Naive thymus-derived CD4-positive, alpha-beta T cell (primary cell): ENCODE measurements at regions not wholly inside any gene's neighbourhood (a gene's known extent, or its start where the extent isn't known, plus 50 kb on each side); places are given as distances from the start of the nearest gene placed in this dataset.
"Not testable (repeated sequence)": the region's sequence is repeated elsewhere in the genome, so short reads cannot be mapped to it uniquely, and the experiment has no call there.

Source experiments
- ATAC-seq: fragments of 150-1000 bp; cut with Tn5 transposase; 2 replicates; pipeline ENCODE4 v1.10.0; 2021; ENCODE audit warnings: mild to moderate bottlenecking, moderate library complexity
- CTCF ChIA-PET: fragments of 350-600 bp; sonication (Branson Sonifier 250); formaldehyde crosslinking; loops from one replicate; lab custom pipeline; 2021; ENCODE audit warnings: antibody characterized with exemption; lab: Charles Lee
- POLR2A ChIA-PET: fragments of 350-600 bp; sonication (Branson Sonifier 250); formaldehyde crosslinking; loops from one replicate; lab custom pipeline; 2021; ENCODE audit warnings: antibody characterized with exemption, inconsistent platforms; lab: Charles Lee
- DNase-seq, 9 donors: peaks; one replicate each; pipeline versions ENCODE4 v3.0.0 to v3.0.0-alpha.2; 2020 to 2022; ENCODE audit warnings: mixed read lengths in 1 of 9
- H3K27ac ChIP-seq: one replicate; pipeline ENCODE4 v1.7.0; 2013; ENCODE audit warnings: mild to moderate bottlenecking, low read depth, low read length, moderate library complexity
- H3K27me3 ChIP-seq, 2 donors: one replicate each; pipeline ENCODE4 v1.7.0; 2013; ENCODE audit warnings: low read length in 2 of 2, mild to moderate bottlenecking in 2 of 2, moderate library complexity in 2 of 2; ENCODE audit not compliant: control insufficient read depth in 2 of 2, insufficient read depth in 2 of 2
- H3K36me3 ChIP-seq, 3 experiments: 1 replicate in 2 of 3; 2 replicates in 1 of 3; pipeline ENCODE4 v1.7.0; 2013; ENCODE audit warnings: low read length in 3 of 3, mild to moderate bottlenecking in 3 of 3, moderate library complexity in 1 of 3; ENCODE audit not compliant: insufficient read depth in 3 of 3, control insufficient read depth in 2 of 3
- H3K4me1 ChIP-seq, 2 donors: one replicate each; pipeline ENCODE4 v1.7.0; 2013; ENCODE audit warnings: low read length in 2 of 2, mild to moderate bottlenecking in 2 of 2, moderate library complexity in 1 of 2; ENCODE audit not compliant: control insufficient read depth in 2 of 2, insufficient read depth in 2 of 2
- H3K4me3 ChIP-seq: 2 replicates; pipeline ENCODE4 v1.7.0; 2013; ENCODE audit warnings: mild to moderate bottlenecking, low read length
- H3K9me3 ChIP-seq, 3 experiments: 1 replicate in 2 of 3; 2 replicates in 1 of 3; pipeline ENCODE4 v1.7.0; 2013; ENCODE audit warnings: low read length in 3 of 3; ENCODE audit not compliant: control insufficient read depth in 2 of 3
- H3K27ac Mint-ChIP-seq, 9 donors: one replicate each; pipeline ENCODE4 v1.8.0; 2020 to 2022; ENCODE audit warnings: mixed read lengths in 9 of 9, mild to moderate bottlenecking in 8 of 9, moderate library complexity in 5 of 9, inconsistent platforms in 2 of 9
- H3K27me3 Mint-ChIP-seq, 5 donors: one replicate each; pipeline ENCODE4 v1.8.0; 2021 to 2022; ENCODE audit warnings: mixed read lengths in 5 of 5, mild to moderate bottlenecking in 1 of 5
- H3K36me3 Mint-ChIP-seq, 5 donors: one replicate each; pipeline ENCODE4 v1.8.0; 2020 to 2022; ENCODE audit warnings: mixed read lengths in 5 of 5, mild to moderate bottlenecking in 3 of 5, inconsistent platforms in 1 of 5
- H3K4me1 Mint-ChIP-seq, 7 donors: one replicate each; pipeline ENCODE4 v1.8.0; 2020 to 2022; ENCODE audit warnings: mixed read lengths in 7 of 7, mild to moderate bottlenecking in 3 of 7, inconsistent platforms in 1 of 7
- H3K4me3 Mint-ChIP-seq, 10 donors: one replicate each; pipeline ENCODE4 v1.8.0; 2020 to 2022; ENCODE audit warnings: mild to moderate bottlenecking in 10 of 10, mixed read lengths in 10 of 10, moderate library complexity in 6 of 10, inconsistent platforms in 2 of 10
- H3K9me3 Mint-ChIP-seq, 11 donors: one replicate each; pipeline ENCODE4 v1.8.0; 2020 to 2022; ENCODE audit warnings: mixed read lengths in 11 of 11, mild to moderate bottlenecking in 4 of 11, inconsistent platforms in 1 of 11, moderate library complexity in 1 of 11
- intact Hi-C, 2 donors: fragments of 100-400 bp; cut with micrococcal nuclease; formaldehyde crosslinking; loops; one replicate each; pipeline ENCODE4 v1.15.1; 2023

DNA sequence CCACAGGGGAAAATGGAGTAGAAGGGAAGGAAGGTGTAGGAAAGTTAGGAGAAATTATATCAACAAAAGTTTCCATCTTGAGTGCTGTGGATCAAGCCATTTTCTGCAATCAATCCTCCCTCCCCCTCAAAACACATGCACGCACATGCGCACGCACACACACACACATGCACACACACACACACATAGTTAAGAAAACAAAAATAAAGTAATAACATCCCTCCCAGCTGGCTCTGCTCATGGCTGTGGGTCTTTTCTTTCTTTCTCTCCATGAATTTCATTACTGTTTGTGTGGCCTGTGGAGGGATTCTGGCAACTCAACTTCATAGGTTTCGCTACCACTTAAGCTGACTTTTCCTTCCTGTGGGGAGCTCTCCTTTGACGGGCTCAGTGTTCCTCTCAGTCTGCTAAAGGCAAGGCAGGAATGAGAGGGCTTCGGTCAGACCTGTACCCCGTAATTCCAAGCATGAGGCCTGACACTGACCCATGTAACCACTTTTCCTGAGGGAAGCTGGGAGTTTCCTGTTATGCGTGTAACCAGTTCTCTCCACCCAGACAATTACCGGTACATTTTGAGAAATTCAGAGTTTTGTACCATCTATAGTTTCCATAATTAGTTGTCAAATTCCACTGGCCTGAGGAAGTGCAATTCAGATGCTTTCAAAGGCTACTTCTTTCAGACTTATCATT, 79.8 kb downstream of the ZNF92 start:
- Mint-ChIP-seq H3K27me3 (peaks cover 14 to 41% (median 22%) of the 10 kb centered on the region in 5 donors), H3K27ac (no peak overlapping the region), H3K9me3 (no peaks in the 10 kb centered on the region), H3K4me1 (peaks cover 0 to 6% (median 0%) of the 10 kb centered on the region in 7 donors), H3K36me3 (no peaks in the 10 kb centered on the region), H3K4me3 (no peak overlapping the region)
- Histone ChIP-seq H3K27ac (no peak overlapping the region), H3K4me3 (no peak overlapping the region), H3K36me3 (no peaks in the 10 kb centered on the region), H3K27me3 (peaks cover 0 to 4% of the 10 kb centered on the region in 2 donors), H3K9me3 (no peaks in the 10 kb centered on the region), H3K4me1 (peaks cover 0 to 5% of the 10 kb centered on the region in 2 donors)
- intact Hi-C loops = no loop called here
- no peak for ATAC-seq
- CTCF ChIA-PET = interaction anchor here (0.6 kb wide), 1 partner anchor 10 kb away, joined by 8 read pairs; no protein-coding TSS in a partner anchor
- no peak for DNase-seq
- POLR2A ChIA-PET = no interaction called here

DNA sequence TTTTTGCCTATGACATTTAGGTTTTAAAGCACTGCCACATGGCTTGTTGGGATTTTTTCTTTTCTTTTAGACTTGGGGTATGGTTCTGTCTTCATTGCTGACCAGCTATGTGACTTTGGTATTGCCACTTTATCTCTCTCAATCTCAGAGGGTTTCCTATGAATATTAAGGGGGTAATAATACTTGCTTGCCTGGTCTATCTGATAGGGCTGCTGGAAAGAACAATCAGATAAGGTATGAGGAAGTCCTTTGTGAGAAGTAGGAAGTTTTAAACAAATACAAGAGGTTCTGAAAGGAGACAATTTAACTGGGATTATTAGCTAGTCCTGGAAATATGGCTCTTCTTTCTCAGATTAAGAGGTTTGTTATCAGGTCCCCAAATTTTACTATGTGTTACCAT, 80.8 kb downstream of the ZNF92 start:
- peaks cover 10 to 44% (median 25%) of the 10 kb centered on the region in 5 donors for H3K27me3 Mint-ChIP-seq
- Histone ChIP-seq H3K27me3 (peaks cover 0 to 4% of the 10 kb centered on the region in 2 donors), H3K36me3 (no peaks in the 10 kb centered on the region), H3K9me3 (no peaks in the 10 kb centered on the region), H3K4me3 (no peak overlapping the region), H3K4me1 (peaks cover 0 to 2% of the 10 kb centered on the region in 2 donors), H3K27ac (no peak overlapping the region)
- no peaks in the 10 kb centered on the region for H3K36me3 Mint-ChIP-seq
- intact Hi-C loops = no loop called here
- CTCF ChIA-PET = no interaction called here
- DNase-seq = no peak
- POLR2A ChIA-PET = no interaction called here
- H3K4me3 Mint-ChIP-seq = no peak overlapping the region
- no peak overlapping the region for H3K27ac Mint-ChIP-seq
- H3K4me1 Mint-ChIP-seq = peaks cover 0 to 4% (median 0%) of the 10 kb centered on the region in 7 donors
- ATAC-seq = no peak
- H3K9me3 Mint-ChIP-seq = no peaks in the 10 kb centered on the region

DNA sequence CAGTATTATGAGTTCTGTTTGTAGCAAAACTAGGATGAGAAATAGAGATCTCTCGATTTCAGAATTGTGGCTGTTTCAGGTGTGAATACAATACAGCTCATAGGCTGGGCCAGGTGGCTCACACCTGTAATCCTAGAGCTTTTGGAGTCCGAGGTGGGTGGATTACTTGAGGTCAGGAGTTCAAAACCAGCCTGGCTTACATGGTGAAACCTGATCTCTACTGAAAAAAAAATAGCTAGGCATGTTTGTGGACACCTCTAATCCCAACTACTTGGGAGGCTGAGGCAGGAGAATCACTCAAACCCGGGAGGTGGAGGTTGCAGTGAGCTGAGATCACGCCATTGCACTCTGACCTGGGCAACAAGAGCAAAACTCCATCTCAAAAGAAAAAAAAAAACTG, 81.4 kb downstream of the ZNF92 start:
- H3K4me1 ChIP-seq, H3K4me3 ChIP-seq, H3K27ac Mint-ChIP-seq, H3K36me3 ChIP-seq, H3K27me3 ChIP-seq, DNase-seq, H3K4me3 Mint-ChIP-seq, CTCF ChIA-PET, ATAC-seq, intact Hi-C loops, POLR2A ChIA-PET, H3K36me3 Mint-ChIP-seq, H3K4me1 Mint-ChIP-seq, H3K9me3 ChIP-seq, H3K27ac ChIP-seq, H3K9me3 Mint-ChIP-seq: not testable (repeated sequence)
- peaks cover 10 to 40% (median 25%) of the 10 kb centered on the region in 5 donors for H3K27me3 Mint-ChIP-seq

DNA sequence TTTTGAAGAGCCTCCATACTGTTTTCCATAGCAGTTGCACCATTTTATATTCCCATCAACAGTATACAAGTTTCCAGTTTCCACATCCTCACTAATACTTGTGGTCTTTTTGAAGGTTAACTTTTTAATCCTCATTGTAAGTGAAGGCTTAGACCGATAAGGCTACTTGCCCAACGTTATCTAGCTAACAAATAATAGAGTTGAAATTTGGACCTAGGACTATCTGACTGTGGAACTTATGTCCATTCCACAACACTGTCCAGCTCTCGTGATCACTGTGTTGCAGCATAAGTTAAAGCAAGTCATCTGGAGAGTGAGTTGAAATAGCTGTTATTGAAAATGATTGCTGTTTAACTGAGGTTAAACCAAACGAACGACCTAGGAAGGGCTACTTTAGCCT, 84.0 kb downstream of the ZNF92 start:
- Histone ChIP-seq H3K9me3 (no peaks in the 10 kb centered on the region), H3K36me3 (no peaks in the 10 kb centered on the region), H3K4me1 (no peaks in the 10 kb centered on the region), H3K27ac (no peak overlapping the region), H3K27me3 (peaks cover 0 to 4% of the 10 kb centered on the region in 2 donors), H3K4me3 (no peak overlapping the region)
- peaks cover 0 to 6% (median 0%) of the 10 kb centered on the region in 7 donors for H3K4me1 Mint-ChIP-seq
- no peaks in the 10 kb centered on the region for H3K9me3 Mint-ChIP-seq
- DNase-seq (no peak), ATAC-seq (no peak)
- H3K4me3 Mint-ChIP-seq = no peak overlapping the region
- CTCF ChIA-PET = no interaction called here
- no peaks in the 10 kb centered on the region for H3K36me3 Mint-ChIP-seq
- intact Hi-C loops = no loop called here
- no peak overlapping the region for H3K27ac Mint-ChIP-seq
- H3K27me3 Mint-ChIP-seq = peaks cover 5 to 39% (median 25%) of the 10 kb centered on the region in 5 donors
- POLR2A ChIA-PET = no interaction called here

DNA sequence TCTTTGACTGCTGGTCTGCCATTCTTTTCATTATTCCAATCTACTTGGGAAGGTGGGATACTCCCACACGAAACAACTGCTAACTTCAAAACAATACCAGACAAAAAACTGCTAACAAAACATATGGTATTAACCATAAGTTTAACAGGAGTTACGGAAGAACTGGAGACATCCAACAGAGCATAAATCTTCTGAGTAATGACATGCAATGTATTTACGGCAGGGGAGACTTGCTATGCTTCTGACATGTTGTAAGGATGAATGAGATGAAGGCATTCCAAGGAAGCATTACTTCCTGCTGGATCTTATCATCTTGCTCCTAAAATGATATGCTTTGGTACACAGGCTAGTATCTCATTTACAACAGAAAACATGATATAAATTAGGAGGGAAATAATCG, 85.8 kb downstream of the ZNF92 start:
- ATAC-seq (no peak), DNase-seq (no peak)
- Mint-ChIP-seq H3K9me3 (no peaks in the 10 kb centered on the region), H3K36me3 (no peaks in the 10 kb centered on the region), H3K4me3 (no peak overlapping the region), H3K4me1 (peaks cover 0 to 6% (median 0%) of the 10 kb centered on the region in 7 donors), H3K27ac (no peak overlapping the region), H3K27me3 (peaks cover 5 to 39% (median 17%) of the 10 kb centered on the region in 5 donors)
- Histone ChIP-seq H3K27ac (no peak overlapping the region), H3K9me3 (no peaks in the 10 kb centered on the region), H3K4me3 (no peak overlapping the region), H3K36me3 (no peaks in the 10 kb centered on the region), H3K4me1 (no peaks in the 10 kb centered on the region), H3K27me3 (no peaks in the 10 kb centered on the region)
- POLR2A ChIA-PET = no interaction called here
- CTCF ChIA-PET = no interaction called here
- intact Hi-C loops = no loop called here

DNA sequence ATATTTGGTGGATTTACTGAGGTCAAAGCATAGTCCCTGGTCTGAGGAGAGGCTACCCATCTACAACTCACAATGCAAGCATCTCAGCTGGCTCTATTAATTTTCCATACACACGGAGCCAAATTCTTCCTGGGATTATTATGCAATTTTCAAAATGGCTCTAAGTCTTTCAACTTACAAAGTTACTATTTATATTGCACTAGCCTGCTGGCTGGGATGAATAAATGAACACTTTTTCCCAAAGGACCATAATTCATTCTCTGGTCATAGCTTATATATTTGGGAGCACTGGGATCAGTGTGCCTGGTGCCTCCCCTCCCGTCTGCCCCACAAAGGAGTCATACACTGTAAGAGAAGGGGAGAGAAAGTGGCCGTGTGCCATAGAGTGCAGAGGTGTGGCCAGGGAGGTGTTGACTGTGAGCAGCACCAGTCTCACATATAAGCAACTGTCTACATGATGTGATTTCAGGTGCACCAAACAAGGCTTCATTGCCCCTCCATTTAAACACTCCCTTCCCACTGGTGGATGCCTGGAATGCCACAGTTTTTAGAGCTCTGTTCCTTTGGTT, 88.6 kb downstream of the ZNF92 start:
- Histone ChIP-seq H3K36me3 (no peaks in the 10 kb centered on the region), H3K4me3 (no peak overlapping the region), H3K9me3 (no peaks in the 10 kb centered on the region), H3K27me3 (no peaks in the 10 kb centered on the region), H3K4me1 (no peaks in the 10 kb centered on the region), H3K27ac (no peak overlapping the region)
- ATAC-seq (no peak), DNase-seq (no peak)
- no peak overlapping the region for H3K27ac Mint-ChIP-seq
- H3K27me3 Mint-ChIP-seq = peaks cover 0 to 14% (median 3%) of the 10 kb centered on the region in 5 donors
- peaks cover 0 to 3% (median 0%) of the 10 kb centered on the region in 7 donors for H3K4me1 Mint-ChIP-seq
- peaks cover 0 to 7% (median 2%) of the 10 kb centered on the region in 11 donors for H3K9me3 Mint-ChIP-seq
- intact Hi-C loops = no loop called here
- peaks cover 0 to 3% (median 0%) of the 10 kb centered on the region in 5 donors for H3K36me3 Mint-ChIP-seq
- ChIA-PET CTCF (no interaction called here), POLR2A (no interaction called here)
- H3K4me3 Mint-ChIP-seq = no peak overlapping the region

DNA sequence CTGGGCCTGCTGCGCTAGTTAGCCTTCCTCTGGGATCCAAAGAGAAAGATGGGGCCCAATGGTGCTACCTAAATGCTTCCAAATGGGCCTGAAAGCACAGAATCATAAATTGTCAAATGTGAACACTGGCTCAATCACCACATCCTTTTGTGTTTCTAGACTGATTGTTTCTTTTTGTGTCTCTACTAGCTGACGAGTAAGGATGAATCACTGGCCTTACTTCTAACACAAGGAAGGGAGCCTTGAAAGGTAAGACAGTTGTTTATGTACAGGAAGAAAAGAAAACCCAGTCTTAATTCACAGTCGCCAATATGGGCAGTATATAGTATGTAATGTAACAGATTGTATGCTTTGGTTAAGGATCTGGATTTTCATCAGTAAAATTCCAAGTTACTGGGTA, 89.5 kb downstream of the ZNF92 start:
- no peaks in the 10 kb centered on the region for H3K27me3 ChIP-seq
- Mint-ChIP-seq H3K4me1 (peaks cover 0 to 3% (median 0%) of the 10 kb centered on the region in 7 donors), H3K27me3 (peaks cover 0 to 10% (median 3%) of the 10 kb centered on the region in 5 donors), H3K4me3 (no peak overlapping the region), H3K9me3 (peaks cover 0 to 16% (median 7%) of the 10 kb centered on the region in 11 donors), H3K27ac (no peak overlapping the region), H3K36me3 (peaks cover 0 to 8% (median 0%) of the 10 kb centered on the region in 5 donors)
- ATAC-seq (no peak), DNase-seq (no peak)
- CTCF ChIA-PET = interaction anchor here (0.5 kb wide), 1 partner anchor 10 kb away, joined by 8 read pairs; no protein-coding TSS in a partner anchor
- H3K9me3 ChIP-seq = no peaks in the 10 kb centered on the region
- H3K27ac ChIP-seq = no peak overlapping the region
- no peak overlapping the region for H3K4me3 ChIP-seq
- H3K4me1 ChIP-seq = no peaks in the 10 kb centered on the region
- H3K36me3 ChIP-seq = no peaks in the 10 kb centered on the region
- intact Hi-C loops = no loop called here
- POLR2A ChIA-PET = no interaction called here
